ENCODE measurements at regions not wholly inside any gene's neighbourhood (a gene's known extent, or its start where the extent isn't known, plus 50 kb on each side); places are given as distances from the start of the nearest gene placed in this dataset.

- TF ChIP-seq CTCF (IDR thresholded peaks at IDR 0.05) (no peak), POLR2AphosphoS5 (IDR thresholded peaks at IDR 0.05; ENCODE audit: low read depth, low read length) (no peak), REST (IDR thresholded peaks at IDR 0.05; ENCODE audit: insufficient read depth in 1 of 2, low read depth in 2 of 2, low read length in 1 of 2) (no peak), SIN3A (IDR thresholded peaks at IDR 0.05; ENCODE audit: borderline replicate concordance, insufficient read depth, low read depth, low read length) (no peak)
Measured at GRCh38 chr3:20669184-20669583, 483.2 kb upstream of the SGO1 start.

Data from Panc1 (cell line).